GM19351 (cell line): ENCODE measurements at regions not wholly inside any gene's neighbourhood (a gene's known extent, or its start where the extent isn't known, plus 50 kb on each side); places are given as distances from the start of the nearest gene placed in this dataset.

Experiments used
- ATAC-seq: cut with Tn5 transposase; IDR thresholded peaks from one replicate; pipeline ENCODE4 v1.9.1; 2021; ENCODE audit warnings: mild to moderate bottlenecking, moderate library complexity; ENCODE audit not compliant: unreplicated experiment

- no peak for ATAC-seq
Measured at GRCh38 chr10:8513155-8514147, 459.0 kb downstream of the GATA3 start.

DNA sequence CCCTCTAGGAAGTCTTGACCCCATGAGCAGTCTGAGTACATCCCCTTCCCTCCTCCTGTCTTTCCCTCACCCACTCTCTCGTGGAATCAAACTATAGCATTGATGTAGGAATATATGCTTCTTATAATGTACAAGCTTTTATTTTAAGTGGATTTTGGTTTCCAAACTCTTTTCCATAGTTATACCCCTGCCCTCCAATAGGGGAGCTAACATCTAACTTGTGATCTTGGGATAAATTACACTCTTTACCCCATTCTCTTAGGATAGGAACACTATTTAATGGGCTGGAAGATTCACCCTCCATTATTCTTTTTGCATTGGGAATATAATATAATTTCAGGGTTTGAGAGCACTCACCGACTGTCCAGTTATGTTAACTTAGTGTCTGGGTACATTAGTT, 465.9 kb downstream of the GATA3 start:
- no peak for ATAC-seq

DNA sequence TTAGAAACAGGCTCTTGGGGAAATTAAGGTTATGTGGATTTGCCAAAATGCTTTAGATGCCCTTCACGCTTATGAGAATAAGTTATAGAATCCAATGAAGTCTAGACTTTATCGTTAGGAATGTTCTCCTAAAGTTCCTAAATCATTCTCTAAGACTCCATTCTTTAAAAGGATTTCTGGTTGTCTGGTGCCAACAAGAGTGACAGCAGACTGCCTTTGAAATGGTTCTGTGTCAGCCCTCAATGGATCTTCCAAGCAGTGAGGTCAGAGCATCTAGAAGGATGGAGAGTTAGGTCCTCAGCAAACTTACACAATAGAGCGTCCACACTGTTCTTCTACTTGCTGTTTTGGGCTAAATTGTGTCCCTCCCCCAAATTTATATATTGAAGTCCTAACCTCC, 473.3 kb downstream of the GATA3 start:
- no peak for ATAC-seq

- no peak for ATAC-seq
Measured at GRCh38 chr10:8531116-8531515, 476.6 kb downstream of the GATA3 start.

GRCh38 chr10:8532647-8533046, 478.2 kb downstream of the GATA3 start:
- no peak for ATAC-seq

GRCh38 chr10:8533462-8533861, 479.0 kb downstream of the GATA3 start:
- no peak for ATAC-seq

GRCh38 chr10:8534096-8534495, 479.6 kb downstream of the GATA3 start:
- no peak for ATAC-seq

DNA sequence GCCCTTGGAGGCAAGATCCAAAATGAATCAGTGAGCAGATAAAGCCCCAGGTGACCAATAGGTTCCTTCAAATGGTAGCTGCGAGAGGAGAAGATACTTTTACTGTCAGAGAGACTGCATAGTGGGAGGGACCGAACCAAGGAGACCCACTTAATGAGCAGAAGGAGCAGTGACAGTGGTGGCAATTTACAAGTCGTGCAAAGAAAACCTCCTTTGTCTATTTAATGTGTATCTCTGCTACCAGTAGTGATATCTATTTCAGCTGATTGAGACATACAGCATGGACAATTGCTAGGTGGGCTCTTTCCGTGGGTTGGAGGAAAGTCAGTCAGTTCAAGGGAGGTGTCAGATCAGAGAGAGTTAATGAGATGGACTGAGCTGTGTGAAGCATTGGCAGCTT, 480.4 kb downstream of the GATA3 start:
- ATAC-seq: no peak

- ATAC-seq: no peak
Measured at GRCh38 chr10:8539056-8539455, 484.6 kb downstream of the GATA3 start.

DNA sequence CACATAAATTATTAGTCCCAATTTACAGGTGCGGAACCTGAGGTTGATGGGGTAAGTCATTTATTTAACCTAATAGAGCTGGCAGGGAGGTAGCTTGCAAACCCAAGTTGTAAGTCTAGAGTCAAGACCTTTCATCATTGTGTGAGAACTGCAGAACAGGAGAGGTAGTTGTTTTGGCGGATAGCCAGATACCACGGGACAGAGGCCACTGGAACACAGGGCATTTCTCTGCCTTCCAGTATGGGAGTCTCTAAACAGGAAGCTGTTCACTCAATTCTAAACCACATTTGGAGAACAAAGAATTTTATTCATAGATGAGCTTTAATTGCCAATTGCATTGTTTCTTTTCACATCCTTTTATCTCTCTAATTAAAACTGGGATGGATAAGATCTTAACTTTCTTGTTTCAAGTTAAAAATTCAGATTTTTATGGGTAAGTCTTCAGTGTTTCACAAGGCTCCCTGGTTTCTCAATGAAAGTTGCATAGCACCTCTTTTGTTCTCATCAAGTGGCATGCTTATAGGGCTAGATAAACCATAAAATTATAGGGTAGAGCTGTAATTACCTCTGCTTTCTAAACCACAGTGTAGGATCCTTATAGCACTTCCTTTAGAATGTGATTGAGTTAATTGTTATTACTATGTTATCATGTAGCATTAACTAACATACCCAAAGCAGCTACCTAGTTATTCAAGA, 489.0 kb downstream of the GATA3 start:
- ATAC-seq: no peak

DNA sequence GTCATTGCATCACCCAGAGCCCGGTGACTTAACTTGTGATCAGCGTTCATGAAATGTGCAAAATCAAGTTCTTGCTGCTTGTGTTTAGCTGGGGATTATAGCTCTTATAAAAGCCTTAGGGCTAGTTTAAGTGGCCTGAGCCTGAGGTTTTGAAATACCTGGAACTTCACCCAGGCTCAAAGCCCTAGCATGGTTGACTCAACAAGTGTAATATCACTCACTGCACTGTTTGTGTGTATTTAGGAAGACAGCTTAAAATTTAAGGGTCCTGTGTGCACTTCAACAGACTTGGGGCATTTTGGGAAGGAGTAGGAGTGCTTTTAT, 489.5 kb downstream of the GATA3 start:
- no peak for ATAC-seq

DNA sequence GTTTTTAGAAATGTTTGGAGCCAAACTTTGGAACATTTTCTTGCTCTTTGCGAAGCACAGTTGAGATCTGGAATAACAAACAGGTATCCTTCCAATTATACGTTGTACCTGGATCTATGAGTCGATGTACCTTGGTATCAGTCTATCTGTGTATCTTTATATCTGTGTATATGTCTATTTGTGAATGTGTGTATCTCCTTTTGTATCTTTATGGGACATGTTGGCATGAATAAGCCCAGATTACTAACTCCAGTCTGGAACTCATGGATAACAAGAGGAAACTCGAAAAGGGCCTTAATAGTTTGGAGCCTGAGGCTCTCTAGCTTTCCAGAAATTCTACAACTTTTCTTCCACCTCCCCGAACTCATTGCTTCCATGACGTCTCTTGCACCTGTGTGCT, 490.0 kb downstream of the GATA3 start:
- ATAC-seq: no peak

GRCh38 chr10:8554574-8554973, 500.1 kb downstream of the GATA3 start:
- no peak for ATAC-seq

GRCh38 chr10:8556321-8556720, 501.8 kb downstream of the GATA3 start:
- no peak for ATAC-seq

DNA sequence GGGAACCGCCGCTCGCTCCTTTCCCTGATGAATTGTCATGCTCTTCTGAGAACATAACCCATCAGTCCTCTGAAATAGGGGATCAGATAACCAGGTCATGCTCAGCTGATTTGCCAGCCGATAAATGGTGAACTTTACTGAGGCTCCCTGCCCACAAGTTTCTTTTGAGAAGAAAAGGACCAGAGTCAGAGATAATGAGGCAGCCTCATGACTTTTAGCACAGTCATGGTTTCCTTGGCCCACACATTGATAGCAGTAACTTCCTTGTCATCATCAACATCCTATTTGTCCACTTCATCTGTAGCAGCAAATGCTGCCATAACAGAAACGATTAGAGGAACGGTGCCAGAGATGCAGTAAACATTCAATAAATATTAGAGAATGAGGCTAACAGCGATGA, 509.0 kb downstream of the GATA3 start:
- no peak for ATAC-seq

GRCh38 chr10:8566737-8567136, 512.2 kb downstream of the GATA3 start:
- no peak for ATAC-seq

DNA sequence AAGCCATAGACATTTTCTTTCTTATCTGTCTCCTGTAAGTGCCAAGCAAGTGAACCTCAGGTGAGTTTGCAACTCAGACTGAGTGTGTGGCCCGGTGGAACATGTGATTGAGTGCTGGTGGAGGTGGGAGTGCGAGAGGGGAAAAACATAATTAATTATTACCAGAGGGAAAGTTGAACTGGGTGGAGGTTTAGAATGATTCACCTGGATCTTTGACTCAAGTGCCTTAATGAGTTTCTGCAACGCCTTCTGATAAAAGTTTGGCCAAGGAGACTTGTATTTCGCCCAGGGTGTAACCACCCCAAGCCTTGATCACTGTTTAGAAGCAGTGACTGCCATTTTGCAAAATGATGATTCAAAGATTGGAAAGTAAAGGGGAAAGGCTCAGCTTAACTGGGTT, 513.9 kb downstream of the GATA3 start:
- ATAC-seq: no peak

GRCh38 chr10:8575620-8576019, 521.1 kb downstream of the GATA3 start:
- no peak for ATAC-seq

DNA sequence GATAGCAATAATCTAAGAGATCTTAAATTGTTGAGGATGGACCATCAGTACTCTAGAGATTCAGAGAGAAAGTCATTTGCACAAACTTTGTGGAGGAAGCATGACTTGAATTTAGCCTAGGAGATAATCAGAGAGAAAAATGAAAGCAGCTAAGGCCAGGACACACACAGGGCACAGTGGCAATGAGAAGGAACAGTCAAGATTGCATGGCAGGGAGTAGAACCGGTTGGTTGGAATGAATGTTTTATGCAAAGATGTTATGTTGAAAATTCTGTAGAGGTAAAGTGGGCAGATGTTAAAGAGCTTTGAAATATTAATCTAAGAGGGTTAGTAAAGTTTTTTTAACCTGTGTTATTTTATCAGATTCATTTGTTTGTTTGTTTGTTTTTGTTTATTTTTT, 521.8 kb downstream of the GATA3 start:
- no peak for ATAC-seq

DNA sequence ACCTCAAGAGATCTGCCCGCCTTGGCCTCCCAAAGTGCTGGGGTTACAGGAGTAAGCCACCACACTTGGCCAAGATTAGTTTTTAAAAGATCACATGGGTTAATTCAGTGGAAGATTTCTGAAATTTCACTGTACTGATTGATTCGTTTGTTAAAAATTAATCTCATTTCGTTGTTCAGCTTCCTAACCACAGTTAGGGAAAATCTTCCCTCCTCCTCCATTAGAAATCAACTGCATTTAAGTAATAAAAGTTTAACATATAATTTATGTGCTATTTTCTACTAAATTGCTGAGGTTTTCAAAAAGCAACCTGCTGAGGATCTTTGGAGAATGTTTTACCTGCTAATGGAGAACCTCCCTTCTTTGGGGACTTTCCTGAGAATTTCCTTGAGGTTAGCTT, 522.4 kb downstream of the GATA3 start:
- ATAC-seq: no peak

- ATAC-seq: no peak
Measured at GRCh38 chr10:8577686-8578085, 523.2 kb downstream of the GATA3 start.

DNA sequence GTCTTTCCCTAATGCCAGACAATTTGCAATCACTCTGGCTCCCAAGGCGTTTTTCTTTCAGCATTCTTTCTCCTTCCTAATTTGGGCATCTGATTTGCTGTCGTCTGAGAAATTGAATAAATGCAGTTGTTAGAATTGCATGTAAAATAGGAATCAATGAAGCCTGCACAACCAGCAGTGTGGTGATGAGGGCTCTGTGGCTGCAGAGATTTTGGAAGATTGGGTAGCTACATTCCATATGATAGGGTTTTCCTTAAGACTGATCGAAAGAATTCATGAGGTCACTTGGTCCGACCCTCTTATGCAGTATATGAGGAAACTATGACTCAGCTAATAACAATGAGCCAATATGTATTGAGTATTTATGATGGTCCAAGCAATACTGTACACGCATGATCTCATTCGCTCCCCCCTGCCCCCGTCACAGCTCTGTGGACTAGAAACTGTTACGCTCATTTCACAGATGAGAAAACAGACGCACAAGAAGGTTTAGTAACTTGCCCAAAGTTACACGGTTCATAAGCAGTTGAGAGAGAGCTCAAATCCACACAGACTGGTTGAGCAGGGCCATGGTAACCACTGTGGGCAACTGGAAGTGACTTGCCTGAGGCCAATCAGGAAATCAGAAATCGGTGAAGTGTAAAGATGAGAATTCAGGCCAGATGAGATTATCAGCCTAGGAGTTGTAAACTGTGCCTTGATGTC, 527.2 kb downstream of the GATA3 start:
- no peak for ATAC-seq
